Peyer's patch (tissue), 4 donors: ENCODE measurements at regions not wholly inside any gene's neighbourhood (a gene's known extent, or its start where the extent isn't known, plus 50 kb on each side); places are given as distances from the start of the nearest gene placed in this dataset.
"Not testable (repeated sequence)": the region's sequence is repeated elsewhere in the genome, so short reads cannot be mapped to it uniquely, and the experiment has no call there.

ENCODE experiments used
- POLR2A ChIP-seq, 2 donors: fragments of 450-650 bp; IDR thresholded peaks; one replicate each; pipeline ENCODE4 v1.5.1; 2017; ENCODE audit warnings: antibody characterized with exemption in 2 of 2, mild to moderate bottlenecking in 2 of 2, moderate library complexity in 2 of 2
- TF ChIP-seq, protein P1 (sequence below), 6 experiments: fragments of 450-650 bp in 4 of 6; fragments of 200-600 bp in 2 of 6; sonication (generic) in 1 of 6; IDR thresholded peaks; one replicate each; pipeline ENCODE4 v1.5.1; 2017 to 2019; ENCODE audit warnings: antibody characterized with exemption in 6 of 6, mild to moderate bottlenecking in 3 of 6, moderate library complexity in 1 of 6

DNA sequence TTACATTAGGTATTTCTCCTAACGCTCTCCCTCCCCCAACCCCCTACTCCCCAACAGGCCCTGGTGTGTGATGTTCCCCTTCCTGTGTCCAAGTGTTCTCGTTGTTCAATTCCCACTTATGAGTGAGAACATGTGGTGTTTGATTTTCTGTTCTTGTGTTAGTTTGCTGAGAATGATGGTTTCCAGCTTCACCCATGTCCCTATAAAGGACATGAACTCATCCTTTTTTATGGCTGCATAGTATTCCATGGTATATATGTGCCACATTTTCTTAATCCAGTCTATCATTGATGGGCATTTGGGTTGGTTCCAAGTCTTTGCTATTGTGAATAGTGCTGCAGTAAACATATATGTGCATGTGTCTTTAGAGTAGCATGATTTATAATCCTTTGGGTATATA lies 162.1 kb upstream of the DLX2 start:
- TF ChIP-seq, protein P1, sequence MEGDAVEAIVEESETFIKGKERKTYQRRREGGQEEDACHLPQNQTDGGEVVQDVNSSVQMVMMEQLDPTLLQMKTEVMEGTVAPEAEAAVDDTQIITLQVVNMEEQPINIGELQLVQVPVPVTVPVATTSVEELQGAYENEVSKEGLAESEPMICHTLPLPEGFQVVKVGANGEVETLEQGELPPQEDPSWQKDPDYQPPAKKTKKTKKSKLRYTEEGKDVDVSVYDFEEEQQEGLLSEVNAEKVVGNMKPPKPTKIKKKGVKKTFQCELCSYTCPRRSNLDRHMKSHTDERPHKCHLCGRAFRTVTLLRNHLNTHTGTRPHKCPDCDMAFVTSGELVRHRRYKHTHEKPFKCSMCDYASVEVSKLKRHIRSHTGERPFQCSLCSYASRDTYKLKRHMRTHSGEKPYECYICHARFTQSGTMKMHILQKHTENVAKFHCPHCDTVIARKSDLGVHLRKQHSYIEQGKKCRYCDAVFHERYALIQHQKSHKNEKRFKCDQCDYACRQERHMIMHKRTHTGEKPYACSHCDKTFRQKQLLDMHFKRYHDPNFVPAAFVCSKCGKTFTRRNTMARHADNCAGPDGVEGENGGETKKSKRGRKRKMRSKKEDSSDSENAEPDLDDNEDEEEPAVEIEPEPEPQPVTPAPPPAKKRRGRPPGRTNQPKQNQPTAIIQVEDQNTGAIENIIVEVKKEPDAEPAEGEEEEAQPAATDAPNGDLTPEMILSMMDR (IDR thresholded peaks at IDR 0.05), result not testable (repeated sequence)
- TF ChIP-seq POLR2A (IDR thresholded peaks at IDR 0.05), result not testable (repeated sequence)
